C4-2B (cell line): ENCODE measurements at regions not wholly inside any gene's neighbourhood (a gene's known extent, or its start where the extent isn't known, plus 50 kb on each side); places are given as distances from the start of the nearest gene placed in this dataset.

ENCODE experiments used
- H3K27ac ChIP-seq: fragments of 450-650 bp; 2 replicates; pipeline ENCODE4 v1.5.1; 2017
- ZFX ChIP-seq: fragments of 450-650 bp; IDR thresholded peaks from 2 replicates; pipeline ENCODE4 v1.6.1; 2017
- TF ChIP-seq, protein P1 (sequence below): fragments of 450-650 bp; conservative IDR thresholded peaks from 2 replicates; pipeline ENCODE4 v1.5.1; 2017; ENCODE audit warnings: mild to moderate bottlenecking

DNA sequence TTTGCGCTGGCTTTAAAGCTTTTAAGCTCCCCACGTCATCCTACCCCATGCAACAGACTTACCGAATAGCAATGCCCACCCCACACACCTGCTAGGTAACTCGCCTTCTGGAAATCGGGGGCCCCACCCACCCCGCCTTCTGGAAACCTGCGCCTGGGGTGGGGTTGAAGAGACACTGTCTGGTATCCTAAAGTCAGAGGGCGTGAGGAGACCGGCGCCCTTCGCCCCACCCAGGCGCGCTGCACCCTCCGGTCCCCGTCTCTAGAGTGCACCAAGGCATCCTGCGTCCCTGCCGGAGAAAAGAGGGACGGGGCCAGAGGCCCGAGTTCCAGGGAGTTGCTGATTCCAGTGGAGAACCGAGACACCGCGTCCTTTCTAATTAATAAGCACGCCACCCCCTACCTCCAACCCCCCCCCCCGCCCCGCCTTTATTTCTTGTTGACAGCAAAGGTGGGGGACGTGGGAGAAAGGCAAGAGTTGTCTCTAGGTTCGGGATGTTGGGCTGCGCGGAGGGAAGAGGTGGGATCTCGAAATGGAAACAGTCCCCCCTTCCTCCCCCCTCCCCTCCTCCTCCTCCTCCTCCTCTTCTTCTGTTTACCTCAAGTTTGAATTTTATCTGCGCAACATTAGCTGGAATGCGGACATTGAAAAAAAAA lies 220.9 kb upstream of the MKLN1 start:
- H3K27ac ChIP-seq: peak overlapping the region; percentile 92
- TF ChIP-seq ZFX: no peak
- TF ChIP-seq, protein P1, sequence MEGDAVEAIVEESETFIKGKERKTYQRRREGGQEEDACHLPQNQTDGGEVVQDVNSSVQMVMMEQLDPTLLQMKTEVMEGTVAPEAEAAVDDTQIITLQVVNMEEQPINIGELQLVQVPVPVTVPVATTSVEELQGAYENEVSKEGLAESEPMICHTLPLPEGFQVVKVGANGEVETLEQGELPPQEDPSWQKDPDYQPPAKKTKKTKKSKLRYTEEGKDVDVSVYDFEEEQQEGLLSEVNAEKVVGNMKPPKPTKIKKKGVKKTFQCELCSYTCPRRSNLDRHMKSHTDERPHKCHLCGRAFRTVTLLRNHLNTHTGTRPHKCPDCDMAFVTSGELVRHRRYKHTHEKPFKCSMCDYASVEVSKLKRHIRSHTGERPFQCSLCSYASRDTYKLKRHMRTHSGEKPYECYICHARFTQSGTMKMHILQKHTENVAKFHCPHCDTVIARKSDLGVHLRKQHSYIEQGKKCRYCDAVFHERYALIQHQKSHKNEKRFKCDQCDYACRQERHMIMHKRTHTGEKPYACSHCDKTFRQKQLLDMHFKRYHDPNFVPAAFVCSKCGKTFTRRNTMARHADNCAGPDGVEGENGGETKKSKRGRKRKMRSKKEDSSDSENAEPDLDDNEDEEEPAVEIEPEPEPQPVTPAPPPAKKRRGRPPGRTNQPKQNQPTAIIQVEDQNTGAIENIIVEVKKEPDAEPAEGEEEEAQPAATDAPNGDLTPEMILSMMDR: no peak

DNA sequence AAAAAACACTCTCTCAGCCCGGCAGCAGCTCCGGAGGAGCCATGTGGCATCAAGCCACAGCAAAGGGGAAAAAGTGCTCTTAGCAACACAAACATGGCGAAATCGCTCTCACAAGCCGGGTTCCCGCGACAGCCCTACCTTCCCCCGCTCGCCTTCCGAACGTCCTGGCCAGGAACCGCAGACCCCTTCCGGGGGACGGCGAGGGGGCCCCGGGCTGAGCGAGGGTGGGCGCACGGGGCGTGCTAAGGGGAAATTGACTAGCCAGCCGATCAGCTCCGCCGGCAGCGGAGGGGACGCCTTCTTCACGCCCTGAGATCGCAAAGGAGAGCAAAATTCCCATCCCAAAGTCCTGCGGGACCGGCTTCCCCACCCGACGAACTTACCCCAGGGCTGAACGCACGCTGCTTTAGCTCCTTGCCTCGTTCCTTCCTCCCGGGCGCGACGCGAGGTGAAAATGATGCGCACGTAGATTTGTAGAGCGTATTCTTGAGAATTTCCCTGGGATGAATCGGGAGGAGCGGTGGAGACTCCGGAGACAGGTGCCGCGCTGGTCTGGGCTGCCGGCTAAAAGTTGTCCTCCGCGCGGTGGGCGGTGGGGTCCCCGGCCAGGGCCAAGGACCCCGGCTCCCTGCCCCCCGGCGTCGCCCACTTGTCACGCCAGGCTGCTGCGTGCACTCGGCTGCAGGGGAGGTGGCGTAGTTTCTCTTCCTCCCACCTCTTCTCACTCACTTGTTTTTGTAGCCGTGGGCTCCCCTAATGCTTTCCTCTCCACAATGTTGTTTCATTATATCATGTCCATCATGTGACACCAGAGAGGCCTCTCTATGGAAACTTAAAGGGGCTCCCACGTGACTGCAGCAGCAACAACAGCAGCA lies 220.1 kb upstream of the MKLN1 start:
- no peak for TF ChIP-seq ZFX
- TF ChIP-seq, protein P1: no peak
- peak overlapping the region; percentile 92 for H3K27ac ChIP-seq

DNA sequence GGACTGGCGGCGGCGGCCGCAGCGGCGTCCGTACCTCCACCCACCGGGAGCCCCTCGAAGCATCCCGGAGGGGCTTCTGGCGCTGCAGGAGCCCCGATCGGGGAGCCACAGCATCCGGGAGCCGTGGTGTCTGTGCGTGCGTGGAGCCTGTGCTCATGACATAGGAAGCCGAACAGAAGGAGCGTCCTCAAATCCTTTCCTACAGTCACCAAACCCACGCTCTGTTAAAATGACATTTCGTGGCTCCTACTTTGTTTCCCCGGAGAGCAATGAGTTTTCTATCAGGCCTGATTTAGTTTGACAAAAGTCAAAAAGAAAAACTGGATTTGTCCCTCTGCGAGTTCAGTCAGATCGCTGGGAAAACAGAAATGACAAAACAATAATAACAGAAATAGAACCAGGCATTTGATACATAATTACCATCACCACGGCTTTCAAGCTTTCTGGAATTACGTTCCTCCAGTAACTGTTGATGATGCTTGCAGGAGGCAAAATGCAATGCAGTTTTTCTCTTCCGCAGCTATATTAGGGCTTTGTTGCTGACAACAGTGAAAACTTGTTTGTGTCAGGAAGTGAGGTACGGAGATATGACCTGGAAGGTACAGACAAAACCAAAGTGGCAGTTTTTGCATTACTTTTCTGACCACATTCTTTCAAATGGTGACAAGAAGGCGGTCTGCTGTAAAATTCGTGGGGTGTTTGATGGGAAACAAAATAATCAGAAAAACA lies 219.3 kb upstream of the MKLN1 start:
- TF ChIP-seq, protein P1: no peak
- no peak for TF ChIP-seq ZFX
- H3K27ac ChIP-seq: peak overlapping the region; percentile 92

DNA sequence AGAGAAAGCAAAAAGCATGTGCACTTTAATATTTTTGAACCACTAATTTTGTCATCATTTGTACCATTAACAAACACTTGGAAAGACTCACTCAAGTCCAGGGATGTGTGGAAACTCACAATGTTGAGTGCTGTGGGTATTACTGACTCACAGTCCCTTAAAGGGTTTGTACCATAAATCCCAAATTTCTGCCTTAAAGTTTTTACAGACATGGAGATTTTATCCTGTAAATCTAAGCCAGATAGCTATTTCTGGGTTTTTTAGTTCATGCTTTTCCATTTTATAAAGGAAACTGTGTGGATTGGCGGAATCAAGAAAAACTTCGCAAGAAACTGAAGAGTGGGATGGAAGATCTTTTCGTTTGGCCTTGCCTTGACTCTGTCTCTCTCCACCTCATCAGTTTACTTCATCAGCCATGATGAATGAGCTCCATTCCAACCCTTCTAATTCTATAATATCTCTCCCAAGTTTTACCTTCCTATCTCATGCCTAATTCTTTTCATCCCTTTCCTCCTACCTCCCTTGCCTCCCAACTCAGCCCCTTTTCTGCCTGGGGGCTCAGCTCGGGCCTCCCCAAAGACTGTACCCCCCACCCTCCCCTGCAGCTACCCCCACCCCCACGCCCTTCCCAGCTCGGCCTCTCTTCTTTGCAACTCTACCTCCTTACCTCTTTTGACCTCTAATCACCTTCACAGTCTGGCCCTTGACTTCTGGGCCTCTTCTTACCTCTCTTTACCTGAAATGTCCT lies 218.5 kb upstream of the MKLN1 start:
- H3K27ac ChIP-seq: peak overlapping the region; percentile 97
- TF ChIP-seq, protein P1: no peak
- TF ChIP-seq ZFX: no peak; the same call in 1 of the 2 replicates

DNA sequence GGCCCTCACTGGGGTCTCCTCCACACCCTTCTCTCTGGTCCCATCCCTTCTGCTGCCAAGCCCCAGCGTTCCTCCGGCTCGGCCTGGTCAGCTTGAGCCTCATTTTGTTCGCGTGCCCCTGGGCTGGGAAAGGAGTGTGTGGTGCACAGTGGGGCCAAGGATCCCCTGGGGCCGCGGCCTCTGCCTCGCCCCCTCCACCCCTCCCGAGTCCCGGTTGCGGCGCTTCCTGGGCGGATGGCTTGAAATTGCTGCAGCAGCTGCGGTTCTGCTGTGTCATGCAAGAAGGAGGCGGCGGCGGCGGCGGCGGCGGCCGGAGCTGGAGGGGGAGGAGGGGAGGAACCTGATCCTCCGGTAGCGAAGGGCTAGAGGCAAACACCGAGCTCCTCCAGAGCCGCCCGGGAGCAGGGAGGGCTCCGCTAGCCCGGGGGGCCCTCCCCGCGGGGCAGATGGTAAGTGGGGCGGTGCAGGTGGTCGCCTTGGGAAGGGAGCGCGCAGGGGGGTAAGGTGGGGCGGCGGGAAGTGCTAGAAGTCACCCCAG lies 217.8 kb upstream of the MKLN1 start:
- peak overlapping the region; percentile 97 for H3K27ac ChIP-seq
- peak; percentile 74 for TF ChIP-seq ZFX
- TF ChIP-seq, protein P1: no peak

DNA sequence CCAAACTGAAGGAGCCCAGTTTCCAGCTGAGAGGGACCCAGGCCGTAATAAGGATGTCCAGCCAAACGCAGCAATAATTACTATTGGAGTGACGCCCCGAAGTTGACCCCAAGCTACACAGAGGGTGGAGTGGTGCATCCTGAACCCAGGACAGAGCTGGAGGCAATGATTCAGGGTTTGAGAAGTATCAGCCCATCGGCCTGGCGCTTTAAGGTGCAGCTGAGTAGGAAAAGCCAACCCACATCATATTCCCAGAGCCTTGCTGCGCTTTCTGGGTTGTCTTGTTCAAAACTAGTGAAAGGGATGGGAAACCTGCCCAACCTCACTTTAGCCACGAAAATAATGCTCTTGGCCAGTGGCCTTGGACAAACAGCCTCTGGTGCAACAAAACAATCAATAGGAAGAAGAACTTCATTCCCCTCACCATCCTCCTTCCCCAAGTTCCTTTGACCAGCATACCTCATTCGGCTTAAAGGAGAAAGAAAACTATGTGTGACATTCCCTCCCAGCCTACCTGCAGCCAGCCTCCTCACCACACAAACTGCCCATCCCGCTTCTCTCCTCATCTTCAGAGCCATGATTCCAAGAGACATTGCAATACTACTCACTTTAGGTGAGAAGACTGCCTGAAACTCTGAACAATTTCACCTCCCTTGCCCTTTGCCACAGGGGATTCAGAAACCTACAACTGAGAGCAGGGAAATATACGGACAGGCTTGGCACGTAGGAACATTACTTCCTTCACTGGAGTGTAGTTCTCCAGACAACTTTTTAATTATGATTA lies 217.2 kb upstream of the MKLN1 start:
- TF ChIP-seq, protein P1: no peak
- no peak for TF ChIP-seq ZFX
- H3K27ac ChIP-seq: peak overlapping the region; percentile 97
